IPS-18c (cell line): ENCODE measurements at regions not wholly inside any gene's neighbourhood (a gene's known extent, or its start where the extent isn't known, plus 50 kb on each side); places are given as distances from the start of the nearest gene placed in this dataset.
"Not testable (repeated sequence)": the region's sequence is repeated elsewhere in the genome, so short reads cannot be mapped to it uniquely, and the experiment has no call there.

ENCODE experiments used
- H3K4me3 ChIP-seq: 2 replicates; pipeline ENCODE4 v1.7.0; 2013; ENCODE audit warnings: low read depth, mild to moderate bottlenecking, low read length, moderate library complexity; ENCODE audit not compliant: insufficient read depth
- H3K9me3 ChIP-seq: one replicate; pipeline ENCODE4 v1.6.1; 2013; ENCODE audit warnings: mild to moderate bottlenecking, low read length, moderate library complexity; ENCODE audit not compliant: control insufficient read depth, insufficient read depth

DNA sequence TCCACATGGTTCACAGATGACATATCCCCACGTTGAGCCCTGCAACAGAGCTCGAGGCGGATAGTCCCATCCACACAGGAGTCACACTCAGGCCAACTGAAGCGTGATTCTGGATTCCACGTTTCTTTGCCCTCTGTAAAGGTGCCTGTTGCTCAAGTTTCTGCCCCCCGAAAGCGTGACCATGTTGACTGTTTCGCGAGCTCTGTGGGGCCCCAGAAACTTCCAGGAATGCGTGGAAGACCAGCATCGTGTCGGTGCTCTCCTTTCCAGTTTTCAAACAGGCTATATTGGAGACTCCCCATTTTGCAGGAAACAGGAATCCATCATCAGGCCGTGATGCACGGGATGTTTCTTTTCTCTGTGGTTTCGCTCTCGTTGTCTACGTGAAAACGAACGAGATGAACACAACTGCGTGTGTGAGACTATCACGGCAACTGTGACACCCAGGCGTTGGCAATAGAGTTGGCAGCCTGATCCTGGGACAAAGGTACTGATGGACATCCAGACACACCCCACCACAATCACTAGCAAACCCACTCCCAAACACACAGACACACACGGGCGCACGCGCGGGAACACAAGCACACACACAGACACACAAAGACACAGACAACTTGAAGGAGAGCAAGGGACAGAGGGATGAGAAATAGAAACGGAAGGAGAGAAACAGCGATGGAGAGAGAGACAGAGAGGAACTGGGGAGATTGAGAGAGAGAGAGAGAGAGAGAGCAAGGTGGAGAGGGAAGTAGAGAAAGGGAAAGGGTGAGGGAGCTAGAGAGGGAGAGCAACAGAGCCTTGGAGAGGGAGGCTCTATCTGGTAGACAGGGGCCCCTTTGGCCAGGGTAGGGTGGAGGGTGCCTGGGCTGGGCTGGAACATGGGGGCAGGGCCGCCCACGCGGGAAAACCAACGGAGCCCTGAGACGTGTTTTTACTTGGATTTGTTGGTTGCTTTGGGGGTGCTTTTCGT, 1609.3 kb downstream of the SPATA31A7 start:
- peak overlapping the region; percentile 40 for H3K4me3 ChIP-seq
- not testable (repeated sequence) for H3K9me3 ChIP-seq

DNA sequence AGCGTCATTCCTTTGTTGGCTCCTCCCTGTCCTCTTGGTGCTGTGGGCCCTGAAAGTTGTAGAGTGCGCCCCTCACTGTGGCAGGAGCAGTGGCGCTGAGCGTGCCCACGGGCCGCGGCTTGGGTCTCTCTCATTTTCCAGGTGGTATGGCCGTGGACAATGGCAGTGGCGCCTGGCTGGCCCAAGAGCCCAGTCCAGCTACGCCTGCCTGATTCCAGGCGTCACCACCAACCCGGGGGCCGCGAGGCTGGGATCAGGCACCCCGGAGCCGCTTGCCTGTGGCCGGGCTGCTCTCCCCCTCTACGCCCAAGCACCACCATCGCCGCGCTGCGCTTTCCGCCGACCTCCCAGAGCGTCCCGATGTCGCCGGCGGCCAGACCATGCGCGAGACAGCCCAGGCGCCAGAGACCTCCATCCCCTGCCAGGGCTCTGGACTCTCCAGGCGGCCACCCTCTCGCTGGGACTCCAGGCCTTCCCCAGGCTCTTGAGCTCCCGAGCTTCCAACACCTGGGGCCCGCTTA, 1610.1 kb downstream of the SPATA31A7 start:
- not testable (repeated sequence) for H3K9me3 ChIP-seq
- H3K4me3 ChIP-seq: peak overlapping the region; percentile 40; the same call in 1 of the 2 replicates

DNA sequence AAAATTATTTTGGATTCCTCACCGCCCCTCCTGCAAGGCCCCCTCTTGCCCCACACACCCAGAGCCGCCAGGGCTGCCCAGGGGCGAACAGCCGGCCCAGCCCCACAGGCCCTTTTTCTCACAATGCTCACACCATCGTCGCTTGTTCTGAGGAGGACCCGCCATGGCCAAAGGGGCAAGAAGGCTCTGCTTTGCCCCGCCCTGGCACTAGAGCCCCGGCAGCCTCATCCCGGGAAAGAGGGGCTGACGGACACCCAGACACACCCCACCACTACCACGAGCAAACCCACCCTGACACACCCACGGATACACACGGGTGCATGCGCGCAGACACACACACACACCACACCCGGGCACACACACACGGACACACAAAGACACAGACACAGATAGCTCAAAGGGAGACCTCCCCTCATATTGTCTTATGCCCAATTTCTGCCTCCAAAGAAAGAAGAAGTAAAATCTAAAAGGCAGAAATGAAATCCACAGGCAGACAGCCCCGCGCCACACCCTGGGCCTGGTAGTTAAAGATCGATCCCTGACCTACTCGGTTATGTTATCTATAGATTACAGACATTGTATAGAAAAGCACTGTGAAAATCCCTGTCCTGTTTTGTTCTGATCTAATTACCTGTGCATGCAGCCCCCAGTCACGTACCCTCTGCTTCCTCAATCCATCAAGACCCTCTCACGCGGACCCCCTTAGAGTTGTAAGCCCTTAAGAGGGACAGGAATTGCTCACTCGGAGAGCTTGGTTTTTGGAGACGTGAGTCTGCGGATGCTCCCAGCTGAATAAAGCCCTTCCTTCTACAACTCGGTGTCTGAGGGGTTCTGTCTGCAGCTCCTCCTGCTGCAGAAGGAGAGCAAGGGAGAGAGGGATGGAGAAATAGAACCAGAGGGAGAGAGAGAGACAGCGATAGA, 1610.9 kb downstream of the SPATA31A7 start:
- H3K4me3 ChIP-seq: peak overlapping the region; percentile 54; the same call in 1 of the 2 replicates
- H3K9me3 ChIP-seq: not testable (repeated sequence)

DNA sequence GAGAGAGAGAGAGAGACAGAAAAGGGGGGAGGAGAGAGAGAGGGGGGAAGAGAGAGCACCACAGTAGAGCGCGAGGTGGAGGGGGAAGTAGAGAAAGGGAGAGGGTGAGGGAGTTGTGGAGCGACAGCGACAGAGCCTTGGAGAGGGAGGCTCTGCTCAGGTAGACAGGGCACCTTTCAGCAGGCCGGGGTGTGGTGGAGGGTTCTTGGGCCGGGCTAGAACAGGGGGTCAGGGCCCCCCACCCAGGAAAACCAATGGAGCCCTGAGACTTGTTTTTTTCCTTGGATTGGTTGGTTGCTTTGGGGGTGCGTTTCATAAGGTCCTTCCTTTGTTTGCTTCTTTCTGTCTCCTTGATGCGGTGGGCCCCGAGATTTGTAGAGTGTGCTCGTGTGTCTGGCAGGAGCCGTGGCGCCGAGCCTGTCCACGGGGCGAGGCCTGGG, 1611.6 kb downstream of the SPATA31A7 start:
- peak overlapping the region; percentile 54; the same call in 1 of the 2 replicates for H3K4me3 ChIP-seq
- not testable (repeated sequence) for H3K9me3 ChIP-seq

DNA sequence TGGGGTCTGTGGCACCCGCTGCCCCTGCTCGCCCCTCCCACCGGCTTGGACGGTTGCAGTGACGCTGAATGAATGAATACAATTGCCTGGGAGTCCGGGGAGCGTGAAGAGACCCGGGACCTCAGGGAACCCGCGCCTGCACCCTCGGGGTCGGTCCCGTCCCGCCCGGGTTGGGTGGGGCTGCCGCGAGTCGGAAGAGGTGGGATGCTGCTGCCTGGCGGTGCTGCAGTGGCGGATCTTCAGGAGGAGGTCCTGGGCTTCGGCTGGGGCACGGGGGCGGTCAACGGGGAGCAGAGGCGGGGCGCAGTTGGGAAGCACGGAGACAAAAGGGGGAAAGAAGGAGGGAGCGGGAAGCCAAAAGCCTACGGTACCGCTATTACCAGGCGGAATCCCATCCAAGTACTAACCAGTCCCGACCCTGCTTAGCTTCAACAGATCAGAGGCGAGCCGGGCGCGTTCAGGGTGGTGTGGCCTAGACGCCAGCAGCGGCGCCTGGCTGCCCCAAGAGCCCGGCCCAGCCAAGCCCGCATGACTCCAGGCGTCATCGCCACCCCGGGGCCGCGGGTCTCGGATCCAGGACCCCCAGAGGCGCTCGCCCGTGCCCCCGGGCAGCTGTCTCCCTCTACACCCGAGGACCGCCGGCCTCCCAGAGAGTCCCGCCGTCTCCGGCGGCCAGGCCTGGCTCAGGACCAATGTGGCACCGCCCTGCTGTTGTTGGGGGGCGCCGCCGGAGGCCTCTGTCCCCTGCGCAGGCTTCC, 1612.3 kb downstream of the SPATA31A7 start:
- H3K4me3 ChIP-seq: peak overlapping the region; percentile 54
- H3K9me3 ChIP-seq: not testable (repeated sequence)

DNA sequence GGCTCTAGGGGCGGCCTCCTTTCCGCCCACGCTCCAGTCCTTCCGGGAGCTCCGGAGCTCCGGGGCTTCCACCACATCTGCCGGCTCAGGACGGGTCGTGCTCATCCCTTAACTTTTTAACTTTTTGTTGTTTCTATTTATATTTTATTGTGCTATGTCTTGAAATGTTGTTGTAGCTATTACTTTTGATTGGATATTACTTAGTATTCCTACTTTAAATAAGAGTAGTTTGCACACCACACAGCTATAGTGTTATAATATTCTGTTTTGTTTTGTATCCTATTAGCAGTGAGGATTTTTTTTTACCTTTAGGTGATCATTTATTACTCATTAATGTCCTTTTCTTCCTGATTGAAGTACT, 1612.9 kb downstream of the SPATA31A7 start:
- H3K4me3 ChIP-seq: peak overlapping the region; percentile 54; the same call in 1 of the 2 replicates
- not testable (repeated sequence) for H3K9me3 ChIP-seq

DNA sequence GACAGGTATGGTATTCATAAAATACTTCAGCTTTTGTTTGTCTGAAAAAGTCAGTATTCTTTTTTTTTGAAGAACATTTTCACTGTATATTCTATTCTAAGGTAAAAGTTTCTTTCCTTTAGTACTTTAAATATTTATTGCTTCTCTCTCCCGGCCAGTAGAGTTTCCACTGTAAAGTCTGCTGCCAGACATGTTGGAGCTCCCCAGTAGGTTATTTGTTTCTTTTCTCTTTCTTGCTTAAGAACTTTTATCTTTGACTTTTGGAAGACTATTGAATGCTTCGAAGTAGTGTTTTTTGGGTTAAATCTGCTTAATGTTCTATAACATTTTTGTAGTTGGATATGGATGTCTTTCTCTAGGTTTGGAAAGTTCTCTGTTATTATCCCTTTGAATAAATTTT, 1613.3 kb downstream of the SPATA31A7 start:
- H3K4me3 ChIP-seq, H3K9me3 ChIP-seq: not testable (repeated sequence)

DNA sequence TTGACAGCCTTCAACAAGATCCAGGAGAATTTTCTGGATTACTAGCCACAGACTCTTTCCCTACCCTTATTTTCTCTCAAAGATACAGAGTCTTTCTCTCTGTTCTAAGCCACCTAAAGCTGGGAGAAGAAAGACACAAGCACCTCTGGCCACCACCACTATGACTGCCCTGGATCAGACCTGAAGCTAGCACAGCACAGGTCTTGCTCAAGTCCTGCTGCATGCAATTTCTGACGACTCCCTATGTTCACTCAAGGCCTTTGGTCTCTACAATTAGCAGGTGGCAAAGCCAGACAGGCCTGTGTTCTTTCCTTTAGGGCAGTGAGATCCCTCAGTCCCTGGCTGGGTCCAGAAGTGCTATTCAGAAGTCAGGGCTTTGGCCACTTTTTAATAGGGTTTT, 1614.5 kb downstream of the SPATA31A7 start:
- H3K9me3 ChIP-seq: not testable (repeated sequence)

DNA sequence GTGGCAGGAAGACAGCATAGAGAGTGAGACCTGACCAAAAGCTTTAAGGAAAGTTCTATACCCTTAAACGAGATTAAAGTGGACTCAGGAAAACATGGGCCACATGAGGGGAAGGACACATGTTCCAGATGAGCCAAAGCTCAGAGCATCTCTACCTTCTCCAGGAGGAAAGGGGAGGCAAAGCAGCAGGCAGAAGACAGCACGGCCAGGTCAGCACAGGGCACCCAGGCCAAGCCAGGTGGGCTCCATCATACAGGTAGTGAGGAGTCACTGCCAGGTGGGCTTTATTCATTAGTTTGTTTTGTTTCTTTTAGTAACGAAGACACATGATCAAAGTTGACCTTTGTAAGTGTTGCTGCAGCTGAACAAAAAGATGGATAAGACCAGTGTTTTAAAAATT, 1617.6 kb downstream of the SPATA31A7 start:
- not testable (repeated sequence) for H3K9me3 ChIP-seq

More for the DNA sequence above, 1614.5 kb downstream of the SPATA31A7 start:
- not testable (repeated sequence) for H3K4me3 ChIP-seq

DNA sequence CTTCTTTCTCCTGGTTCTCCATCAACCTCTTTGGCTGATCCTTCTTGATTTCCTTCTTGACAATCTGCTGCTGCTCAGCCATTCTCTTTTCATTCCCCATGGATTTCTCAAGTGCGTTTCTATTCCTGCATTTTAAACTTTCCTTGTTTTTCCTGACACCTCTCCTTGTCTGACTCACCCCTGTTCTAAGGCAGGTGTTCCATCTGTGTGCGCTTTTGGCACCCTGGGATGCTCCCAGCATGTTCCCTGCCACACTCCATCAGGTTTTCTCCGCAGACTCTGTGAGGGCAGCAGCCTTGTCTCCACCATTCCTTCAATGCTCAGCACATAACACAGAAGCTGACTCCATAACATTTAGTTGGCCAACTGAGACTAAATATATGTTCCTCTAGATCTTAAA, 1618.2 kb downstream of the SPATA31A7 start:
- not testable (repeated sequence) for H3K4me3 ChIP-seq, H3K9me3 ChIP-seq

More for the DNA sequence above, 1617.6 kb downstream of the SPATA31A7 start:
- H3K4me3 ChIP-seq: not testable (repeated sequence)

DNA sequence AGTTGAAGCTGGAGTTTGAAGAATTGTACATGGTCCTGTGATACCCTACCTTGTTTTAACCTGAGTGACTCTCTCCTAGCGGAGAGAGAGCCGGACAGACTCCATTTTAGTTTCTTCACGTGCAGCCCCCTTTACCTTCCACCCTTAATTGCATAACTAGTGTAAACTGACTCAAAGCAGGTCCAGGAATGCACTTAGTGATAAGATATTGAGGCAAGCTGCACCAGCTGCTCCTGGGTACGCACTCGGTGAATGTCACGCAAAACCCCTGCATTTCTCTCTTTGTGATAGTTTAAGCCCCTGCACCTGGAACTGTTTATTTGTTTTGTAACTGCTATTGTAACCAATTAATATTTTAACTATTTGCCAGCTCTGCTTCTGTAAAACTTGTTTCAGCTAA, 1620.5 kb downstream of the SPATA31A7 start:
- not testable (repeated sequence) for H3K4me3 ChIP-seq, H3K9me3 ChIP-seq

DNA sequence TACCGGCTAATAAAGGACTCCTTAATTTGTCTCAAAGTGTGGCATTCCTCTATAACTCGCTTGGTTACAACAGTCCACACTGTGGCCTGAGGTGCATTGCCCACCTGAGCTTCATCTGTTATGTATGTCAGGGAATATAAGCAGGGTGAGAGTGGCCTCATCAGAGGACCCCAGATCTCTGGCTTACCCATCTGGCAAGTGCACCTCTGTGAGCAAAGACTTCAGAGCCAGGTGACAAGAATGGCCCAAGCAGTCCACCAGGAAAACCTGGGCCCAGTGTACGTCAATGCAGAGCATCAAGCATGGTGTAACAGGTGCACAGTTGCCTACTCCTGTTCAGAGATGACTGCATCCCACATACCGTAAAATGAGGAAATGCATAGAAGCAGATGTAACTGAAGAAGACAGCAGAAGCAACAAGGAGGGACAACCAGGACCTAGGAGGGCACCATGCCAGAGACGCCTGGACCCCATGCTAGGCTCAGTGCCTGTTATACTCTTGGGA, 1621.0 kb downstream of the SPATA31A7 start:
- H3K4me3 ChIP-seq, H3K9me3 ChIP-seq: not testable (repeated sequence)

DNA sequence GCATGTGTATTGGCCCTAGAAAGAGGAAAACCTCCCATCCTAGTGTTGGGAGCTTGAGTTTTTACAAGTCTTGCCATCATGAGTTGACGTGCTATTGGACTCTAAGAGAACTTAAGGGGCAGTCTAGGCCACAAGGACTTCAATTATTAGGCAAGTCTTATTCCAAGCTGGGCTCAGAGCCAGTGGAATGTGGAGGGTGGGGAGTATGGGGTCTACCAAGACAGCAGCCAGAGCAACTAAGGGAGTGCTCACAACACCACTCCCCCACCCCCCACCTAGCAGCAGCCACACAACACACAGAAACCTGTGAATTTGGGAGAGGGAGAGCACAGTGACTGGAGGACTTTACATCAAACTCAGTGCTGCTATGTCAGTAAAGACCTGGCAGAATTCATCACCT, 1625.6 kb downstream of the SPATA31A7 start:
- not testable (repeated sequence) for H3K9me3 ChIP-seq, H3K4me3 ChIP-seq

DNA sequence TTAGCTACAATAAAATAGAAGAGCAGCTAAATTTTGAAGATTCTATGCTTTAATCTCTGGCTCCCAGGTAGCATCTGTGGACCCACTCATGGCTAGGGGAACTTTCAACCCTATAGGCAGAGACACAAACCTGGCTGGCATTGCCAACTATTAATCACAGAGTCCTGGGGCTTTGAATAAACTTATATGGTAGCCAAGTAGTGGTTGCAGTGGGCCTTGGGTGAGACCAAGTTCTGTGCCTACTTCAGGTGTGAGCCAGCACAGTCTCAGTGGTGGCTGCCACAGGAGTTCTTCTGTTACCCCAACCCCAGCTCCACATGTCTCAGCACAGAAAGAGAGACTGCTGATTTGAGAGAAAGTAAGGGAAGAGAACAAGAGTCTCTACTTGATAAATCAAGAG, 1626.5 kb downstream of the SPATA31A7 start:
- H3K4me3 ChIP-seq, H3K9me3 ChIP-seq: not testable (repeated sequence)

DNA sequence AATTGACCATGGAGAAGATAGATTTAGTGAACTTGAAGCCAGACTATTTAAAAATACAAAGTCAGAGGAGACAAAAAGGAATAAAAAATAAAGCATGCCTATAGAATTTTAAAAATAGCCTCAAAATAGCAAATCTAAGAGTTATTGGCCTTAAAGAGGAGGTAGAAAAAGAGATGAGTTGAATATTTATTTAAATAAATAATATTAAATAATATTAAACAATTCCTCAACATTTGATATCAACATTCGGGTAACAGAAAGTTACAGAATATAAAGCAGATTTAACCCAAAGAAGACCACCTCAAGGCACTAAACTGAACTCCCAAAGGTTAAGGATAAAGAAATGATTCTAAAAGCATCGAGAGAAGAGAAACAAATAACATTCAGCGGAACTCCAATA, 1627.4 kb downstream of the SPATA31A7 start:
- not testable (repeated sequence) for H3K9me3 ChIP-seq, H3K4me3 ChIP-seq

DNA sequence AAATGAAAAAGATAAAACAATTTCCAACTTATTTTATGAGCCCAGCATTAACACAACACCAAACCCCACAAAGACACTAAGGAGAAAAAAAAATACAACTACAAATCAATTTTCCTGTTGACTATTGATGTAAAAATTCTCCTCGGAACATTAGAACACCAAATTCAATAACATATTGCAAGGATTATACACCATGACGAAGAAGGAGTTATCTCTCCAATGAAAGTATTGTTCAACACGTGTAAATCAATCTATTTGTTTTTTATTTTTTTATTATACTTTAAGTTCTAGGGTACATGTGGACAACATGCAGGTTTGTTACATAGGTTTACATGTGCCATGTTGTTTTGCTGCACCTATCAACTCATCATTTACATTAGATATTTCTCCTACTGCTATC, 1632.3 kb downstream of the SPATA31A7 start:
- not testable (repeated sequence) for H3K9me3 ChIP-seq, H3K4me3 ChIP-seq
